ENCODE measurements at regions not wholly inside any gene's neighbourhood (a gene's known extent, or its start where the extent isn't known, plus 50 kb on each side); places are given as distances from the start of the nearest gene placed in this dataset.

- TF ChIP-seq, protein P1, sequence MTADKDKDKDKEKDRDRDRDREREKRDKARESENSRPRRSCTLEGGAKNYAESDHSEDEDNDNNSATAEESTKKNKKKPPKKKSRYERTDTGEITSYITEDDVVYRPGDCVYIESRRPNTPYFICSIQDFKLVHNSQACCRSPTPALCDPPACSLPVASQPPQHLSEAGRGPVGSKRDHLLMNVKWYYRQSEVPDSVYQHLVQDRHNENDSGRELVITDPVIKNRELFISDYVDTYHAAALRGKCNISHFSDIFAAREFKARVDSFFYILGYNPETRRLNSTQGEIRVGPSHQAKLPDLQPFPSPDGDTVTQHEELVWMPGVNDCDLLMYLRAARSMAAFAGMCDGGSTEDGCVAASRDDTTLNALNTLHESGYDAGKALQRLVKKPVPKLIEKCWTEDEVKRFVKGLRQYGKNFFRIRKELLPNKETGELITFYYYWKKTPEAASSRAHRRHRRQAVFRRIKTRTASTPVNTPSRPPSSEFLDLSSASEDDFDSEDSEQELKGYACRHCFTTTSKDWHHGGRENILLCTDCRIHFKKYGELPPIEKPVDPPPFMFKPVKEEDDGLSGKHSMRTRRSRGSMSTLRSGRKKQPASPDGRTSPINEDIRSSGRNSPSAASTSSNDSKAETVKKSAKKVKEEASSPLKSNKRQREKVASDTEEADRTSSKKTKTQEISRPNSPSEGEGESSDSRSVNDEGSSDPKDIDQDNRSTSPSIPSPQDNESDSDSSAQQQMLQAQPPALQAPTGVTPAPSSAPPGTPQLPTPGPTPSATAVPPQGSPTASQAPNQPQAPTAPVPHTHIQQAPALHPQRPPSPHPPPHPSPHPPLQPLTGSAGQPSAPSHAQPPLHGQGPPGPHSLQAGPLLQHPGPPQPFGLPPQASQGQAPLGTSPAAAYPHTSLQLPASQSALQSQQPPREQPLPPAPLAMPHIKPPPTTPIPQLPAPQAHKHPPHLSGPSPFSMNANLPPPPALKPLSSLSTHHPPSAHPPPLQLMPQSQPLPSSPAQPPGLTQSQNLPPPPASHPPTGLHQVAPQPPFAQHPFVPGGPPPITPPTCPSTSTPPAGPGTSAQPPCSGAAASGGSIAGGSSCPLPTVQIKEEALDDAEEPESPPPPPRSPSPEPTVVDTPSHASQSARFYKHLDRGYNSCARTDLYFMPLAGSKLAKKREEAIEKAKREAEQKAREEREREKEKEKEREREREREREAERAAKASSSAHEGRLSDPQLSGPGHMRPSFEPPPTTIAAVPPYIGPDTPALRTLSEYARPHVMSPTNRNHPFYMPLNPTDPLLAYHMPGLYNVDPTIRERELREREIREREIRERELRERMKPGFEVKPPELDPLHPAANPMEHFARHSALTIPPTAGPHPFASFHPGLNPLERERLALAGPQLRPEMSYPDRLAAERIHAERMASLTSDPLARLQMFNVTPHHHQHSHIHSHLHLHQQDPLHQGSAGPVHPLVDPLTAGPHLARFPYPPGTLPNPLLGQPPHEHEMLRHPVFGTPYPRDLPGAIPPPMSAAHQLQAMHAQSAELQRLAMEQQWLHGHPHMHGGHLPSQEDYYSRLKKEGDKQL (CRISPR knock-in tag; IDR thresholded peaks at IDR 0.05; ENCODE audit: low read depth): no peak
- no peak for TF ChIP-seq ZNF839 (CRISPR knock-in tag; IDR thresholded peaks at IDR 0.05; ENCODE audit: borderline replicate concordance)
Observed at GRCh38 chr2:217459016-217459415, 543.8 kb downstream of the TNS1 start (continued).

DNA sequence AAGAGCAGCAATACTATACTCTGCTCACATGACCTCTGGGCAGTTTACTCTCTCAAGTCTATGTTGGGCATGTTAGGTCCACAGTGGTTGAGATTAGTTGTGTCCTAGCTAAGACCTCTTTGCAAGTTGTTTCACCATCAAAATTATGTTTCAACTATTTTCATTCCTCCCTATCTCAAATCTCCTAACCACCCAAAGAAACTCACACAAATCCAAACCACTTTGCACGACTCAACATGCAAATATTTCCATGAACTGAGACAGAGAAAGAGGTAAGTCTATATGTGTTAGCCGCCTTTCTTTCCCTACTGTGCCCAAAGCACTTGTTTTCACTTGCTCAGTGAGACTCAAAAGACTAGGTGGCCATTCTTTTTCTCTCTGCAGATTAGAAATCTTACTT is 546.8 kb downstream of the TNS1 start:
- Histone ChIP-seq H3K27me3 (ENCODE audit: control insufficient read depth in 1 of 2, insufficient read depth in 2 of 2, low read length in 2 of 2) (no peaks in the 10 kb centered on the region; a peak in 1 of 5 replicates), H3K9me3 (ENCODE audit: low read length) (no peaks in the 10 kb centered on the region), H4K20me1 (ENCODE audit: insufficient read depth, low read length) (no peaks in the 10 kb centered on the region), H3K9ac (ENCODE audit: insufficient read depth, low read depth, low read length) (no peak overlapping the region), H3K4me1 (ENCODE audit: insufficient read depth, low read length) (peaks cover 9% of the 10 kb centered on the region; the same call in 1 of the 2 replicates), H3K27ac (ENCODE audit: extremely low read length, insufficient read depth, low read length) (no peak overlapping the region), H3K36me3 (replicated peaks in 1 of 2; ENCODE audit: control insufficient read depth in 1 of 2, insufficient read depth in 2 of 2, low read length in 2 of 2) (no peaks in the 10 kb centered on the region), H2AFZ (ENCODE audit: low read length) (no peak overlapping the region), H3K4me3 (replicated peaks in 1 of 3; ENCODE audit: insufficient read depth in 1 of 3, low read depth in 2 of 3, low read length in 3 of 3) (no peak overlapping the region), H3K79me2 (ENCODE audit: insufficient read depth, low read length) (no peaks in the 10 kb centered on the region), H3K4me2 (ENCODE audit: low read depth, low read length) (no peak overlapping the region)
- ATAC-seq (no peak), FAIRE-seq (no peak), DNase-seq (ENCODE audit: low spot score) (no peak)
- intact Hi-C loops (cut with micrococcal nuclease; ENCODE audit: unreplicated experiment) (no loop called here), in situ Hi-C loops (cut with HindIII; ENCODE audit: extremely low pct_ligation_motif_present, low pct_unique_long_range_greater_than_20kb) (no loop called here)
- ChIA-PET POLR2A (no interaction called here), CTCF (ENCODE audit: low intra/inter-chr PET ratio, low total read pairs) (no interaction called here)
- no TSS peak for BruUV-seq (replicated peaks)
- WGBS (ENCODE audit: low lambda C conversion rate): 18% methylated on average over 2 of the region's 2 CpGs
- TF ChIP-seq ZNF614 (CRISPR knock-in tag; IDR thresholded peaks at IDR 0.05; ENCODE audit: borderline replicate concordance): no peak
- no peak for TF ChIP-seq EED (CRISPR knock-in tag; IDR thresholded peaks at IDR 0.05)
- no peak for TF ChIP-seq RAD21 (CRISPR knock-in tag; IDR thresholded peaks at IDR 0.05)
- TF ChIP-seq MLLT10 (CRISPR knock-in tag; IDR thresholded peaks at IDR 0.05): no peak
- TF ChIP-seq HMGXB3 (CRISPR knock-in tag; IDR thresholded peaks at IDR 0.05; ENCODE audit: borderline replicate concordance): no peak
- TF ChIP-seq SIX4 (CRISPR knock-in tag; IDR thresholded peaks at IDR 0.05): no peak
- no peak for TF ChIP-seq DRAP1 (CRISPR knock-in tag; IDR thresholded peaks at IDR 0.05)
- no peak for TF ChIP-seq SPEN (CRISPR knock-in tag; IDR thresholded peaks at IDR 0.05; ENCODE audit: low read depth)
- TF ChIP-seq REPIN1 (CRISPR knock-in tag; IDR thresholded peaks at IDR 0.05; ENCODE audit: borderline replicate concordance, low read depth): no peak
- TF ChIP-seq TCF7L2 (IDR thresholded peaks at IDR 0.05; ENCODE audit: low read depth, low read length): no peak
- TF ChIP-seq NCOA2 (CRISPR knock-in tag; IDR thresholded peaks at IDR 0.05): no peak
- no peak for TF ChIP-seq ZNF260 (CRISPR knock-in tag; IDR thresholded peaks at IDR 0.05; ENCODE audit: borderline replicate concordance, low read depth)
- TF ChIP-seq ZZZ3 (CRISPR knock-in tag; IDR thresholded peaks at IDR 0.05; ENCODE audit: borderline replicate concordance): no peak
